ENCODE measurements at regions not wholly inside any gene's neighbourhood (a gene's known extent, or its start where the extent isn't known, plus 50 kb on each side); places are given as distances from the start of the nearest gene placed in this dataset.
"Not testable (repeated sequence)": the region's sequence is repeated elsewhere in the genome, so short reads cannot be mapped to it uniquely, and the experiment has no call there.

GRCh38 chr12:31819427-31819826 lies 90.6 kb upstream of the AMN1 start:
- Mint-ChIP-seq H3K27ac (no peak overlapping the region), H3K4me1 (peaks cover 2% of the 10 kb centered on the region), H3K36me3 (ENCODE audit: low read depth) (peaks cover 4% of the 10 kb centered on the region), H3K9me3 (peaks cover 14% of the 10 kb centered on the region), H3K27me3 (no peaks in the 10 kb centered on the region), H3K4me3 (no peak overlapping the region)
- DNase-seq: no peak
- no peak for ATAC-seq

DNA sequence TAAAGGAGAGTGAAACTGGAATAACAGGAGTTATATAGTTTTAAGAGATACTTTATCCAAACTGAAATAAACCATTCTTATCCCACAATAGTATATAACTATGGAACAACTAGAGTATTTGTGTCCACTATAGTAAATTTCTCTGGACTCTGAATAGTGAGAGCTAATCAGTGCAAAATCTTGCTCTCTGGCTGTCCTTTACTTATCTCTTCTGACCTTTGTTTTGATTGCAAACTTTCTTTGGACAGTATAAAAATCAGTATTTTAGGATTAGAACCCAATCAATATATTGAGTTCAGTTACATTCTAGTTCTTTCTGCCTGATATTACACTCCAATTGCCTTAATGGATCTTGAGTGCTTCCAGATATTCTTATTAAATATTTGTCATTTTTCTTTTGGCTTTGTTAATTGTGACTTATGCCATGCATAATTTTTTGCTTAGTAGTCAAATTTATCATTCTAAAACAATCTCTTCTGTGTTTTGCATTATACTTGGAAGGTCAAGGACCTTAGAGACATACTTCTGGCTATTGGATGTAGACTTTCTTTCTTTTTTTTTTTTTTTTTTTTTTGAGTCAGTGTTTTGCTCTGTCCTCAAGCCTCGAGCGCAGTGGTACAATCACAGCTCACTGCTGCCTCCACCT lies 89.9 kb upstream of the AMN1 start:
- H3K9me3 Mint-ChIP-seq: peaks cover 7% of the 10 kb centered on the region
- ATAC-seq (no peak), DNase-seq (no peak)
- H3K27ac Mint-ChIP-seq: no peak overlapping the region
- H3K27me3 Mint-ChIP-seq: no peaks in the 10 kb centered on the region
- no peak overlapping the region for H3K4me3 Mint-ChIP-seq
- peaks cover 2% of the 10 kb centered on the region for H3K4me1 Mint-ChIP-seq
- no peaks in the 10 kb centered on the region for H3K36me3 Mint-ChIP-seq (ENCODE audit: low read depth)

GRCh38 chr12:31817120-31817519 lies 88.3 kb upstream of the AMN1 start:
- H3K36me3 Mint-ChIP-seq (ENCODE audit: low read depth): no peaks in the 10 kb centered on the region
- no peaks in the 10 kb centered on the region for H3K9me3 Mint-ChIP-seq
- peaks cover 9% of the 10 kb centered on the region for H3K4me1 Mint-ChIP-seq
- ATAC-seq (no peak), DNase-seq (no peak)
- no peaks in the 10 kb centered on the region for H3K27me3 Mint-ChIP-seq
- H3K27ac Mint-ChIP-seq: no peak overlapping the region
- no peak overlapping the region for H3K4me3 Mint-ChIP-seq

DNA sequence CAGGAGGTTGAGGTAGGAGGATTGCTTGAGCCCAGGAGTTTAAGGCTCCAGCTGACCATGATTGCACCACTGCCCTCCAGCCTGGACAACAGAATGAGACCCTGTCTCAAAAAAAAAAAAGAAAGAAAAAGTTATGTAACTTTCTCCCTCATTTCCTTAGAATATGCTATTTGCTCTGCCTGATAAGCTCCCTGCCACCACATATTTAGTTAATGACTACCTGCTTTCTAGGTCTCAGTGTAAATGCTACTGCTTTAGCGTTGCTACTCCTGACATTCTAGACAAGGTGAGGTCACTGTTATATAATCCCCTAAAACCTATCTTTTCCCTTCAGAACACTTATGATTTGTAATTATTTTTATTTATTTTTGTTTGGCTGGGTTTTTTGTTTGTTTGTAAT lies 86.3 kb upstream of the AMN1 start:
- H3K27ac Mint-ChIP-seq: no peak overlapping the region

DNA sequence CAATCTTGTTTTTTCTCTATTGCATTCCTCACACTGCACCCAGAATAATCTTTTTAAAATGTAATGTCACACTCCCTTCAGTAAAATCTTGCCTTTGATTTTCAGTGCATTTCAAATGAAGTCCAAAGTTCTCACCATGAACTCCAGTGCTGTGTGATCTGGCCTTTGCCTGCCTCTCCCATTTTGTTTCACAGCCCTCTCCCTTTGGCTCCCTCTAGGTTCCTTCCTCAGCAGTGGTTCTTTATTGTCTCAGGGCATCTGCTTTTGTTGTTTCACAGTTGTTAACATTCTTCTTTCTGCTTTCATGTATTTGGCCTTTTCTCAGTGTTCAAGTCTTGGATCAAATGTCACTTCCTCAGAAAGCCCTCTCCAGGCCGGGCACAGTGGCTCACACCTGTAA lies 84.5 kb upstream of the AMN1 start:
- no peak for DNase-seq
- no peaks in the 10 kb centered on the region for H3K36me3 Mint-ChIP-seq (ENCODE audit: low read depth)
- ATAC-seq: no peak
- H3K27me3 Mint-ChIP-seq: no peaks in the 10 kb centered on the region
- H3K9me3 Mint-ChIP-seq: no peaks in the 10 kb centered on the region
- H3K27ac Mint-ChIP-seq: no peak overlapping the region
- H3K4me1 Mint-ChIP-seq: peaks cover 22% of the 10 kb centered on the region
- no peak overlapping the region for H3K4me3 Mint-ChIP-seq

More for the DNA sequence above, 86.3 kb upstream of the AMN1 start:
- H3K27me3 Mint-ChIP-seq: no peaks in the 10 kb centered on the region
- H3K9me3 Mint-ChIP-seq: no peaks in the 10 kb centered on the region
- no peak for ATAC-seq
- no peak overlapping the region for H3K4me3 Mint-ChIP-seq
- H3K36me3 Mint-ChIP-seq (ENCODE audit: low read depth): no peaks in the 10 kb centered on the region
- H3K4me1 Mint-ChIP-seq: peaks cover 16% of the 10 kb centered on the region
- no peak for DNase-seq

DNA sequence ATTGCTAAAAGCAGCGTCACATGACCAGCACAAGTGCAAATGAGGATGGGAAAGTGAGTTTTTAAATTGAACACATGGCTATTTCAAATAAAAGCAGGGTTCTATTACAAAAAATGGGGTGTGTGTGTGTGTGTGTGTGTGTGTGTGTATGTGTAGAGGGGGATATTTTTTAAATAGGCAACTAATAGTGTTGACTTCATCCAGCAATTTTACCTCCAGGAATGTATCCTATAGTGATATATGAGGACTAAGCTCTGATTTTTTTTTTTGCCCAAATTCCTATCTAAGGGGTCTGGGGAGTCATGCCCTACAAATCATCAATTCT lies 78.9 kb upstream of the AMN1 start:
- H3K9me3 Mint-ChIP-seq: no peaks in the 10 kb centered on the region
- ATAC-seq (peak; percentile 37), DNase-seq (no peak)
- no peaks in the 10 kb centered on the region for H3K27me3 Mint-ChIP-seq
- peaks cover 55% of the 10 kb centered on the region for H3K4me1 Mint-ChIP-seq
- H3K4me3 Mint-ChIP-seq: peak overlapping the region; percentile 62
- H3K36me3 Mint-ChIP-seq (ENCODE audit: low read depth): peaks cover 6% of the 10 kb centered on the region
- peak overlapping the region; percentile 94 for H3K27ac Mint-ChIP-seq

- H3K4me1 Mint-ChIP-seq: peaks cover 56% of the 10 kb centered on the region
- H3K36me3 Mint-ChIP-seq (ENCODE audit: low read depth); H3K9me3 Mint-ChIP-seq; H3K27me3 Mint-ChIP-seq: not testable (repeated sequence)
- H3K27ac Mint-ChIP-seq: peak overlapping the region; percentile 94
- H3K4me3 Mint-ChIP-seq: peak overlapping the region; percentile 62
- ATAC-seq (peak; percentile 30), DNase-seq (peak; percentile 41)
Observed at GRCh38 chr12:31807081-31807772, 78.4 kb upstream of the AMN1 start.

DNA sequence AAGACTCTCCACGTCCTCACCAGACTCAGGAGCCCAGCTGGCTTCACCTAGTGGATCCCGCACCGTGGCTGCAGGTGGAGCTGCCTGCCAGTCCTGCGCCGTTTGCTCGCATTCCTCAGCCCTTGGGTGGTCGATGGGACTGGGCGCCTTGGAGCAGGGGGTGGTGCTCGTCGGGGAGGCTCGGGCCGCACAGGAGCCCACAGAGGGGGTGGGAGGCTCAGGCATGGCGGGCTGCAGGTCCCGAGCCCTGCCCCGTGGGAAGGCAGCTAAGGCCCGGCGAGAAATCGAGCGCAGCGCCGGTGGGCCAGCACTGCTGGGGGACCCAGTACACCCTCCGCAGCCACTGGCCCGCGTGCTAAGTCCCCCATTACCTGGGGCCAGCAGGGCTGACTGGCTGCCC lies 76.9 kb upstream of the AMN1 start:
- not testable (repeated sequence) for H3K9me3 Mint-ChIP-seq

DNA sequence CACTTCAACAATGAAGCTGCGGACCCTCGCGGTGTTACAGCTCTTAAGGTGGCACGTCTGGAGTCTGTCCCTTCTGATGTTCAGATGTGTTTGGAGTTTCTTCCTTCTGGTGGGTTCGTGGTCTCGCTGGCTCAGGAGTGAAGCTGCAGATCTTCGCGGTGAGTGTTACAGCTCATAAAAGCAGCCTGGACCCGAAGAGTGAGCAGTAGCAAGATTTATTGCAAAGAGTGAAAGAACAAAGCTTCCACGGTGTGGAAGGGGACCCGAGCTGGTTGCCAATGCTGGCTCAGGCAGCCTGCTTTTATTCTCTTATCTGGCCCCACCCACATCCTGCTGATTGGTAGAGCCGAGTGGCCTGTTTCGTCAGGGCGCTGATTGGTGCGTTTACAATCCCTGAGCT lies 75.9 kb upstream of the AMN1 start:
- H3K36me3 Mint-ChIP-seq (ENCODE audit: low read depth): peaks cover 12% of the 10 kb centered on the region
- H3K4me1 Mint-ChIP-seq: peaks cover 51% of the 10 kb centered on the region
- H3K4me3 Mint-ChIP-seq: peak overlapping the region; percentile 74
- not testable (repeated sequence) for ATAC-seq, H3K27me3 Mint-ChIP-seq, H3K9me3 Mint-ChIP-seq, DNase-seq
- peak overlapping the region; percentile 75 for H3K27ac Mint-ChIP-seq

More for the DNA sequence above, 76.9 kb upstream of the AMN1 start:
- H3K4me1 Mint-ChIP-seq: peaks cover 51% of the 10 kb centered on the region
- not testable (repeated sequence) for ATAC-seq, H3K27ac Mint-ChIP-seq, H3K27me3 Mint-ChIP-seq, H3K4me3 Mint-ChIP-seq, DNase-seq
- H3K36me3 Mint-ChIP-seq (ENCODE audit: low read depth): peaks cover 11% of the 10 kb centered on the region

DNA sequence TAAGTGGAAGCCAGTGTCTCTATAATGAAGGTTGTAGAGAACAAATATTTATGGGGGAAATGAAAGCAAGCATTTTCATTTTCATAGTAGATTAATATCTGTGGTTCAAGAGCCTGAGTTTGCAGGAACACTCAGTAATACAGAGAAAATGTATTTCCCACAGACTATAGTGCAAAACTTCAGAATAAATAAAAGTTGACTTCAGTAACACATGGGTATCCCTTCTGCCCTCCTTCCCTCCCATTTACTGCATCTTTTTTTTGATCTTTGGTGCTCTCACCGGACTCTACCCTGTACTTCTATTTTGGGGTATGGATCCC lies 75.3 kb upstream of the AMN1 start:
- H3K4me1 Mint-ChIP-seq: peaks cover 52% of the 10 kb centered on the region
- peak; percentile 53 for ATAC-seq

GRCh38 chr12:31803306-31804184 lies 74.7 kb upstream of the AMN1 start:
- Mint-ChIP-seq H3K4me1 (peaks cover 51% of the 10 kb centered on the region), H3K4me3 (peak overlapping the region; percentile 74), H3K9me3 (no peaks in the 10 kb centered on the region), H3K27me3 (no peaks in the 10 kb centered on the region), H3K27ac (peak overlapping the region; percentile 75), H3K36me3 (ENCODE audit: low read depth) (peaks cover 12% of the 10 kb centered on the region)
- DNase-seq (no peak), ATAC-seq (no peak)

More for the DNA sequence above, 75.3 kb upstream of the AMN1 start:
- H3K9me3 Mint-ChIP-seq: no peaks in the 10 kb centered on the region
- DNase-seq: no peak
- H3K4me3 Mint-ChIP-seq: peak overlapping the region; percentile 74
- H3K36me3 Mint-ChIP-seq (ENCODE audit: low read depth): peaks cover 12% of the 10 kb centered on the region
- no peaks in the 10 kb centered on the region for H3K27me3 Mint-ChIP-seq
- H3K27ac Mint-ChIP-seq: peak overlapping the region; percentile 75

DNA sequence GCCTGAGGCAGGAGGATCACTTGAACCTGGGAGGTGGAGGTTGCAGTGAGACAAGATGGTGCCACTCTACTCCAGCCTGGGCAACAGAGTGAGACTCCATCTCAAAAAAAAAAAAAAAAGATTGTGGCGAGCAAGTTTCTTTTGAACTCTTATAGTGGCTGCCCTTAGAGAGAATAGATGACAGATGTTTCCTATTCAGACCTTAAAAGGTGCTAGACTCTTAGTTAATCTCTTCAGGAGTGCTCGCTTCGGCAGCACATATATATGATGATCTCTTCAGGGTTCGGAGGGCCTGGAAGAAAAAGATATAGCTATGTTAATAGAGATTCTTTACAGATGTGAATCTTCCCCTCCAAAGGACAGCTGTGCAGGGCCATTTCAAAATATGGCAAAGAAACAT lies 73.1 kb upstream of the AMN1 start:
- H3K4me1 Mint-ChIP-seq: peaks cover 47% of the 10 kb centered on the region
- no peaks in the 10 kb centered on the region for H3K27me3 Mint-ChIP-seq
- DNase-seq: no peak
- H3K27ac Mint-ChIP-seq: no peak overlapping the region
- peaks cover 9% of the 10 kb centered on the region for H3K36me3 Mint-ChIP-seq (ENCODE audit: low read depth)
- no peaks in the 10 kb centered on the region for H3K9me3 Mint-ChIP-seq
- no peak for ATAC-seq
- no peak overlapping the region for H3K4me3 Mint-ChIP-seq

GRCh38 chr12:31797230-31797872 lies 68.5 kb upstream of the AMN1 start:
- DNase-seq (peak; percentile 23), ATAC-seq (peak; percentile 73)
- peak overlapping the region; percentile 50 for H3K4me3 Mint-ChIP-seq

DNA sequence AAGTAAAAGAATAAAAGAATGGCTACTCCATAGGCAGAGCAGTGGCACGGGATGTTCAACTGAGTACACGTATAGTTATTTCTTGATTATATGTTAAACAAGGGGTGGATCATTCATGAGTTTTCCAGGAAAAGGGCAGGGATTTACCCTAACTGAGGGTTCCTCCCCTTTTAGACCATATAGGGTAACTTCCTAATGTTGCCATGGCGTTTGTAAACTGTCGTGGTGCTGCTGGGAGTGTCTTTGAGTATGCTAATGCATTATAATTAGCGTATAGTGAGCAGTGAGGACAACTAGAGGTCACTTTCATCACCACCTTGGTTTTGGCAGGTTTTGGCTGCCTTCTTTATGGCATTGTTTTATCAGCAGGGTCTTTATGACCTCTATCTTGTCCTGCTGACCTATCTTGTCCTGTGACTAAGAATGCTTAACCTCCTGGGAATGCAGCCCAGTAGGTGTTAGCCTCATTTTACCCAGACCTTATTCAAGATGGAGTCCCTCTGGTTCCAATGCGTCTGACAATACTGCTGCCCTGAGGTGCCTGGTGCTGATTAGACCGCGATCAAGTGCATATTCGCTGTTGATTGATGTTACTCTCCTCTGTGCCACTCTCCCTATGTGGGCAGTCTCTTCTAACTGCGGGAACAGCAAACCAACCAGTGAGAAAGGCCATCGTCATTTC lies 67.6 kb upstream of the AMN1 start:
- DNase-seq (no peak), ATAC-seq (no peak)
- Mint-ChIP-seq H3K9me3 (peaks cover 4% of the 10 kb centered on the region), H3K4me1 (peaks cover 29% of the 10 kb centered on the region), H3K4me3 (no peak overlapping the region), H3K36me3 (ENCODE audit: low read depth) (peaks cover 2% of the 10 kb centered on the region), H3K27me3 (no peaks in the 10 kb centered on the region), H3K27ac (no peak overlapping the region)

More at GRCh38 chr12:31797230-31797872, 68.5 kb upstream of the AMN1 start:
- H3K27me3 Mint-ChIP-seq: no peaks in the 10 kb centered on the region
- H3K9me3 Mint-ChIP-seq: peaks cover 4% of the 10 kb centered on the region
- peaks cover 30% of the 10 kb centered on the region for H3K4me1 Mint-ChIP-seq
- peak overlapping the region; percentile 55 for H3K27ac Mint-ChIP-seq
- peaks cover 5% of the 10 kb centered on the region for H3K36me3 Mint-ChIP-seq (ENCODE audit: low read depth)
